ENCODE measurements at regions not wholly inside any gene's neighbourhood (a gene's known extent, or its start where the extent isn't known, plus 50 kb on each side); places are given as distances from the start of the nearest gene placed in this dataset.
"Not testable (repeated sequence)": the region's sequence is repeated elsewhere in the genome, so short reads cannot be mapped to it uniquely, and the experiment has no call there.

- DNase-seq (ENCODE audit: low spot score); CTCF ChIA-PET; POLR2A ChIA-PET (ENCODE audit: low non-redundant PET); H3K27ac ChIP-seq: not testable (repeated sequence)
Measured at GRCh38 chr1:146748686-146749085, 189.4 kb upstream of the NBPF12 start.

- CTCF ChIA-PET; POLR2A ChIA-PET (ENCODE audit: low non-redundant PET); DNase-seq (ENCODE audit: low spot score); H3K27ac ChIP-seq: not testable (repeated sequence)
Measured at GRCh38 chr1:146731981-146732680, 206.0 kb upstream of the NBPF12 start.

GRCh38 chr1:146729642-146730344 is 208.3 kb upstream of the NBPF12 start:
- DNase-seq (ENCODE audit: low spot score); POLR2A ChIA-PET (ENCODE audit: low non-redundant PET): not testable (repeated sequence)

GRCh38 chr1:146715054-146715453 is 223.1 kb upstream of the NBPF12 start:
- POLR2A ChIA-PET (ENCODE audit: low non-redundant PET), result not testable (repeated sequence)

More at GRCh38 chr1:146729642-146730344, 208.3 kb upstream of the NBPF12 start:
- H3K27ac ChIP-seq, CTCF ChIA-PET: not testable (repeated sequence)

GRCh38 chr1:146710838-146711521 is 227.1 kb upstream of the NBPF12 start:
- H3K27ac ChIP-seq; CTCF ChIA-PET; POLR2A ChIA-PET (ENCODE audit: low non-redundant PET); DNase-seq (ENCODE audit: low spot score): not testable (repeated sequence)

More at GRCh38 chr1:146715054-146715453, 223.1 kb upstream of the NBPF12 start:
- CTCF ChIA-PET; H3K27ac ChIP-seq; DNase-seq (ENCODE audit: low spot score): not testable (repeated sequence)

- H3K27ac ChIP-seq; CTCF ChIA-PET; DNase-seq (ENCODE audit: low spot score); POLR2A ChIA-PET (ENCODE audit: low non-redundant PET): not testable (repeated sequence)
Measured at GRCh38 chr1:146709302-146709701, 228.8 kb upstream of the NBPF12 start.

- CTCF ChIA-PET; POLR2A ChIA-PET (ENCODE audit: low non-redundant PET); DNase-seq (ENCODE audit: low spot score); H3K27ac ChIP-seq: not testable (repeated sequence)
Measured at GRCh38 chr1:146704162-146704724, 233.9 kb upstream of the NBPF12 start.

GRCh38 chr1:146701320-146701719 is 236.8 kb upstream of the NBPF12 start:
- CTCF ChIA-PET; DNase-seq (ENCODE audit: low spot score); H3K27ac ChIP-seq; POLR2A ChIA-PET (ENCODE audit: low non-redundant PET): not testable (repeated sequence)

GRCh38 chr1:146695388-146695787 is 242.7 kb upstream of the NBPF12 start:
- CTCF ChIA-PET; DNase-seq (ENCODE audit: low spot score); POLR2A ChIA-PET (ENCODE audit: low non-redundant PET); H3K27ac ChIP-seq: not testable (repeated sequence)

- DNase-seq (ENCODE audit: low spot score); CTCF ChIA-PET; POLR2A ChIA-PET (ENCODE audit: low non-redundant PET); H3K27ac ChIP-seq: not testable (repeated sequence)
Measured at GRCh38 chr1:146691798-146692197, 246.3 kb upstream of the NBPF12 start.

GRCh38 chr1:146688893-146689292 is 249.2 kb upstream of the NBPF12 start:
- DNase-seq (ENCODE audit: low spot score); POLR2A ChIA-PET (ENCODE audit: low non-redundant PET); CTCF ChIA-PET; H3K27ac ChIP-seq: not testable (repeated sequence)

GRCh38 chr1:146686777-146687366 is 251.3 kb upstream of the NBPF12 start:
- H3K27ac ChIP-seq; POLR2A ChIA-PET (ENCODE audit: low non-redundant PET); DNase-seq (ENCODE audit: low spot score); CTCF ChIA-PET: not testable (repeated sequence)

GRCh38 chr1:146683126-146683429 is 255.0 kb upstream of the NBPF12 start:
- H3K27ac ChIP-seq; POLR2A ChIA-PET (ENCODE audit: low non-redundant PET); DNase-seq (ENCODE audit: low spot score); CTCF ChIA-PET: not testable (repeated sequence)

- POLR2A ChIA-PET (ENCODE audit: low non-redundant PET); DNase-seq (ENCODE audit: low spot score); CTCF ChIA-PET; H3K27ac ChIP-seq: not testable (repeated sequence)
Measured at GRCh38 chr1:146682227-146683125, 255.6 kb upstream of the NBPF12 start.

- POLR2A ChIA-PET (ENCODE audit: low non-redundant PET); CTCF ChIA-PET; H3K27ac ChIP-seq; DNase-seq (ENCODE audit: low spot score): not testable (repeated sequence)
Measured at GRCh38 chr1:146673729-146674299, 264.3 kb upstream of the NBPF12 start.

- POLR2A ChIA-PET (ENCODE audit: low non-redundant PET); CTCF ChIA-PET; DNase-seq (ENCODE audit: low spot score); H3K27ac ChIP-seq: not testable (repeated sequence)
Measured at GRCh38 chr1:146672608-146673007, 265.5 kb upstream of the NBPF12 start.

Data from RWPE1 (cell line).